Erythroblast (primary cell): ENCODE measurements at regions not wholly inside any gene's neighbourhood (a gene's known extent, or its start where the extent isn't known, plus 50 kb on each side); places are given as distances from the start of the nearest gene placed in this dataset.

Experiments used
- GATA1 ChIP-seq: IDR thresholded peaks from 2 replicates; pipeline ENCODE4 v1.6.1; 2011; ENCODE audit warnings: low read depth, mild to moderate bottlenecking, control low read depth, low read length, moderate library complexity
- POLR2A ChIP-seq: IDR thresholded peaks from 2 replicates; pipeline ENCODE4 v1.6.1; 2011; ENCODE audit warnings: mild to moderate bottlenecking, low read length

GRCh38 chr1:226467443-226467842 lies 59.5 kb upstream of the PARP1 start:
- TF ChIP-seq POLR2A (no peak), GATA1 (no peak)
